ENCODE measurements at regions not wholly inside any gene's neighbourhood (a gene's known extent, or its start where the extent isn't known, plus 50 kb on each side); places are given as distances from the start of the nearest gene placed in this dataset.
"Not testable (repeated sequence)": the region's sequence is repeated elsewhere in the genome, so short reads cannot be mapped to it uniquely, and the experiment has no call there.

- no peak for DNase-seq (ENCODE audit: low read depth, low spot score)
These were observed 167.9 kb downstream of the NRN1 start for GRCh38 chr6:5838656-5839396.

GRCh38 chr6:5837323-5837722 lies 169.4 kb downstream of the NRN1 start:
- no peak for DNase-seq (ENCODE audit: low read depth, low spot score)

GRCh38 chr6:5836597-5836996 lies 170.1 kb downstream of the NRN1 start:
- DNase-seq (ENCODE audit: low read depth, low spot score), result not testable (repeated sequence)

GRCh38 chr6:5833120-5833519 lies 173.6 kb downstream of the NRN1 start:
- no peak for DNase-seq (ENCODE audit: low read depth, low spot score)

DNA sequence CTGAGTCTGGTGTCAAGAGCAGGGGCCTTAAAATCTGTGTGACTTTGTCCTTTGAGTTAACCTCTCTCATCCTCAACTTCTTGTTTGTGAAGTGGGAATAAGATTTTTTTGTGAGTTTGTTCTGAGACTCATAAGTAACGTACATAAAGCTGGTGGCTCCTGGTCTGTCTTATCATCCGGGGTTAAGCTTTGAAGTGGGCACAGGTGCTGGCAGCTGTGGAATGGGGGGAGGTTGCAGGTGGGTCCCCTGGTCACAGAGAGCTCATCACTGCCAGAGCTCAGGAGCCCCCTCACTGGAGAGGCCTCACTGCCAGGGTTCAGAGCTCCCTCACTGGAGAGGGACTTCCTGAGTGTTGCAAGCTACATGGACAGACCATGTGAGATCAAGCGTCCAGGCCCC lies 174.1 kb downstream of the NRN1 start:
- no peak for DNase-seq (ENCODE audit: low read depth, low spot score)

- DNase-seq (ENCODE audit: low read depth, low spot score), result not testable (repeated sequence)
These were observed 175.4 kb downstream of the NRN1 start for GRCh38 chr6:5831219-5831862.

- no peak for DNase-seq (ENCODE audit: low read depth, low spot score)
These were observed 178.4 kb downstream of the NRN1 start for GRCh38 chr6:5828296-5828695.

GRCh38 chr6:5827056-5827904 lies 179.4 kb downstream of the NRN1 start:
- no peak for DNase-seq (ENCODE audit: low read depth, low spot score)

DNA sequence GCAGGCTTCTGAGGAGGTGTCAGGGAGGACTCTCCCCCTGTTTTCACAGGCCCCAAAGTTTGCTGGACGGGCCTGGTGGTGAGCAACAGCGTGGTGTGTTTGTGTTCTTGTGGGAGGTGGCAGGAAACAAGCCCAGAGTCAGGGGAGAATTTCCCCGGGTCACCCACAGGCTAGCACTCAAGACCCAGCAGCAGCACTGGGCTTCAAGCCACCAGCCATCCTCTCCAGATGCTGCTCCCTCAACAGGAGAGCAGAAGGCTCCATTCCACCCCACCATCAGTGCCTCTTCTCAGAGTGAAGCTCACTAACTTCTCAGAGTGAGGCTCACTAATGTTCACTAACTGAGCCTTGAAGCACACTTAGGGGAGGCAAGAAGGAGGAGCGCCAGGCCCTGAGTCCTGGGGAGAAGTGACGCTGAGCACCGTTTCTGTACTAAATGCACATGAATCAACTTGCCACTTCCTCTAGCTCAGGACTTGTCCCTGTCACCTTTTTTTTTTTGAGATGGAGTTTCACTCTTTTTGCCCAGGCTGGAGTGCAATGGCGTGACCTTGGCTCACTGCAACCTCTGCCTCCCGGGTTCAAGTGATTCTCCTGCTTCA lies 182.2 kb downstream of the NRN1 start:
- DNase-seq (ENCODE audit: low read depth, low spot score), result not testable (repeated sequence)

All from smooth muscle cell of the brain vasculature (primary cell).